ENCODE measurements at regions not wholly inside any gene's neighbourhood (a gene's known extent, or its start where the extent isn't known, plus 50 kb on each side); places are given as distances from the start of the nearest gene placed in this dataset.

DNA sequence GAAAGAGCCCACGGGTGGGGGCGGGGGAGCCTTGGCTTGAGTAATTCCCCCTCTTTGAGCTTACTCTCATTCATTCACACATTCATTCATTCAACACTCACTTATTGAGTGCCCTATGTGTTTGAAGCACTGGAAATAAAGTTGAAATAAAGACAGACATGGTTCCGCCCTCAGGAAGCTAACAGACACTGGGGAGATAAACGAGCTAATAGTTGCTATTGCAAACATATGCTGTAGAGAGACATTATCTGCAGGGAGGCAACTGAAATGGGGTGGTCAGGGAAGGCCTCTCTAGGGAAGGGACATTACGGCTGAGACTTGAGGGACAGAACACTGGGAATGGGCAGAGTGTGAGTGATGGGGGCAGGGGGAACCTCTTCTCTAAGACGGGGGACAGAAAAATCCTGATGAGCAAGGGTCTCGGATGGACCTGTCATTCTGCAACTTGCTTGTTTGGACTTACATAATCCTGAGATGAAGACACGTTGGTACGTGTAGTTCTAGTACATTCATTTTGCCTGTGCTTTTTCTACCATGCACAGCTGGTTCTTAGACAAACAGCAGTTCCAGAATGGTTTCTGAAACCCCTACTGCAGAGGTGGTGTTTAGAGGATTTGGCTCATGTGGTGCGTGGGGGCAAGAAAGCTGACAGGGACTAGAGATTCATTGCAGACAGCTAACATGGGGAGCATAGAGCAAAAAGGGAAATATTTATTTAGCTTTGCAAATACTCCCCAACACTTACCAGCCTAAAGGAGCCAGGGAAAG is 71.1 kb upstream of the BLCAP start:
- TF ChIP-seq EZH2 (IDR thresholded peaks at IDR 0.05; ENCODE audit: insufficient read depth, poor library complexity, severe bottlenecking): no peak
- TF ChIP-seq EZH2phosphoT487 (IDR thresholded peaks at IDR 0.05; ENCODE audit: insufficient read depth, low read depth): no peak

All from GM23248 (cell line).